RPMI7951 (cell line): ENCODE measurements at regions not wholly inside any gene's neighbourhood (a gene's known extent, or its start where the extent isn't known, plus 50 kb on each side); places are given as distances from the start of the nearest gene placed in this dataset.

ENCODE experiments used
- DNase-seq: peaks from one replicate; pipeline ENCODE4 v3.0.0-alpha.2; 2012; ENCODE audit warnings: low read depth

- DNase-seq, result no peak
Measured at GRCh38 chr12:127656266-127656665, 610.7 kb upstream of the TMEM132C start.

DNA sequence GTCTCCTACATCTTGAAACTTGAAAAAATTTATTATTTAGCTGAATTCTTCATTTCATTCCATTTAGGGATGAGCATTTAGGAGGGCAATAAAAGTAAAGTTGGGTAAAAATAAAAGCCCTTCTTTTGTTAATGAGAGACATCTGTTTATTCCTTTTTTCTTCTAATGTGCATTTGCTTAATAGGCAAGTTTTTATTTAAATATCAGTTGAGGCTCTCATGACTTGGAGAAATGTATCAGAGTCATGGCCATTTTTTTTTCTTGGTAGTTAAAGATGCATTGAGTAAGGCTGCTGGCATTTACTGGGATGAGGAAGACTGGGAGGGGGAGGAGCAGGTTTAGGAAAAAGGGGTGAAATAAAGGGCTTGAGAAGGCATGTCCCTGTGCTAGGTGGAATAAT, 609.9 kb upstream of the TMEM132C start:
- DNase-seq, result no peak

DNA sequence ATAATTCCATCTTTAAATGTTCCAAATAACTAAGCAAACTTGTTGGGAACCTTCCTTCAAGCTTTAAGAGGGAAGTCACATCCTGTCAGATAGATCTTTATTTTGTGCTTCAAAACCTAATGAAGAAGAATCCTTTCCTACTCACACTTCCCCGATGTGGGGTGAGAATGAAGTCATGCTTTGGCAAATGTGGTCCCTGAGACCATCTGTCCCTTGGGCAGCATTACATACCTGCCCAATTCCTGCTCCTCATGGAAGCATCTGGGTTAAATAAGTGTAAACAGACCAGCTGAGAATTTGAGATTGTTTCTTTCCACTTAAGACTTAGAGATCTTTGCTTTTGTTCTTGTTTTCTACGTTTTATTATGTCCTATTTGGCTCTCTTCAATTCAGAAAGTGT, 606.0 kb upstream of the TMEM132C start:
- no peak for DNase-seq

DNA sequence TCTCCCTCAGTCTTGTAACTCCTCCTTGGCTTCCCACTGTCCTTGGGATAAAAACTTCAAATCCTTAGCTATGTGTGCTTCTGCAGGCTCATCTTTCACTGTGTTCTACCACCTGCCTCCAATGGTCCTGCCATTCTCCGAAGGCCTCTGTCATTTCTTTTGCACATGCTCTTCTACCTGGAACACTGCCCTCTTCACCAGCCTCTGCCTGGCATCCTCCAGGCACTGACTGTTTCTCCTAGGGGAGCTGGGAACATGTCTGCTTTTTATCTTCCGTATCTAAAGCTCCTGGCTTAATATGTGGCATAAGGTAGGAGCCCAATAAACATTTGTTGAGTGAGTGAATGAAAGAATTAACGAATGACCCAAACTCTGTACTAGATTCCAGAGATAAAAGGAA, 603.3 kb upstream of the TMEM132C start:
- no peak for DNase-seq

- no peak for DNase-seq
Measured at GRCh38 chr12:127664901-127665300, 602.1 kb upstream of the TMEM132C start.

DNA sequence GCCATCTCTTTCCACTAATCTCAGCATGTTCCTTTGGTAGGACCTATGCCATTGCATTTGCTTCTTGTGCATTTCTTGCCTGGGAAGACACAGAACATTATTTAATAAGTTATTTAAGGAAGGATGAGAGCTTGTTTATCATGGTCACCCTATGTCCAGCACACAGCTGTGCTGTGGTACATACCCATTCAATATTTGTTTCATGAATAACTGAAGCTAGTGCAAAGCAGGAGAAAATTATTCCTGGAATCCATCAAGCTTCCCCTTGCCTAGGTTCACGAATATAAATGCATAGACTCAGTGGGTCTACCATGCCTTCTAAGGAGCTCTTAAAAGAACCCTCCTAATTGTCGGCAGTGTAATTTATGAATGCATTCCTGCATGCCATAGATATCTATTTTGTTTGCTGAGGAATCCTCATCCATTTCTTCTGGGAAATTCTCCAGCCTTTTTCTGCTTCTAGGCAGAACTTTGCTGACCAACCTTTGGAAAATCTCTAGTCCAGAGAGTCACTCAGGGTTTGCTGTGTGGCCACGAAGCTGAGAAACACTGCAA, 599.8 kb upstream of the TMEM132C start:
- no peak for DNase-seq

GRCh38 chr12:127670294-127670693, 596.7 kb upstream of the TMEM132C start:
- no peak for DNase-seq

- DNase-seq, result no peak
Measured at GRCh38 chr12:127670796-127671195, 596.2 kb upstream of the TMEM132C start.

GRCh38 chr12:127675936-127676335, 591.0 kb upstream of the TMEM132C start:
- DNase-seq, result peak; percentile 61

- peak; percentile 74 for DNase-seq
Measured at GRCh38 chr12:127677537-127678131, 589.3 kb upstream of the TMEM132C start.

- DNase-seq, result no peak
Measured at GRCh38 chr12:127678945-127679344, 588.0 kb upstream of the TMEM132C start.

DNA sequence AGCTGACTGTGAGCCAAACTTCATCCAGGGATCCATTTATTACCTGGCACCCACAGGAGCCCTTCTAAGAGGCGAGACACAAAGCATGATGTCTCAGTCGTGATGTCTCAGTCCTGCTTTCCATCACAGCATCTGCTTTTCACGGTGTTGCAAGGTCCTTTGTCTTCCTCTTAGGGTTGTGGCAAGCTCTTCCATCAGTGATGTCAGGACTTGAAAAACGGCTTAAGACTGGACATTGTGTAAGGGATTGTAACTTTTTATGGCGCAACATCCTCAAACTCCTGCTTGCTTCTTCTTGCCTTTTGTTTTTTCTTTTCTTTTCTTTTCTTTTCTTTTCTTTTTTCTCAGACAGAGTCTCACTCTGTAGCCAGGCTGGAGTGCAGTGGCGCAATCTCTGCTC, 586.5 kb upstream of the TMEM132C start:
- DNase-seq, result no peak

DNA sequence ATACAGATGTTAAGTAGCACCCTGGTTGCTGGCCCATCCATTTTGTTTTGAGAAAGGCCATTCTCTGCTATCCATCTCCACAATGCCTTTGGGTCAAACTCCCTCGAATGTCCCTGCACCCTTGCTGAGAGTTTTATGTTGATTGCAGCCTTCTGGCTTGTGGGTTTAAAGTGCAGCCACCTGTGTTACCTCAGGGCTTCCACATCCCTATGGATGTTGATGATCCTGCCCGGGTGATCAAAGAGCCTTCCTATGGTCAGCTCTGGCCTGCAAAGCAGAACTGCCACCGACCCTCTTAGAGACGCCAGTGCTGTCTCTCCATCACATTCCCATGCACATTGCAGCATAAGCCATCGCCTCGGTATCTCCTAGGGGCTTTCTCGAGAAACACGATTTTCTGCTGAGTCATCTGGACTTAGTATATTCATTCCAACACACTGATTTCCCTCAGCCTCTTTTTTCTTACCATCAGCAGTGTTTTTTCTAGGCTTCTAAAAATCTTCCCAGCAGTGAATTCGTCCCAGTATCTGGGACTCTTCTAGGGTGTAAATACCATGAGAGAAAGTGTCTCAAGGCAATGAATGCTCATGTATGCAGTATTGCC, 585.7 kb upstream of the TMEM132C start:
- peak; percentile 43 for DNase-seq

DNA sequence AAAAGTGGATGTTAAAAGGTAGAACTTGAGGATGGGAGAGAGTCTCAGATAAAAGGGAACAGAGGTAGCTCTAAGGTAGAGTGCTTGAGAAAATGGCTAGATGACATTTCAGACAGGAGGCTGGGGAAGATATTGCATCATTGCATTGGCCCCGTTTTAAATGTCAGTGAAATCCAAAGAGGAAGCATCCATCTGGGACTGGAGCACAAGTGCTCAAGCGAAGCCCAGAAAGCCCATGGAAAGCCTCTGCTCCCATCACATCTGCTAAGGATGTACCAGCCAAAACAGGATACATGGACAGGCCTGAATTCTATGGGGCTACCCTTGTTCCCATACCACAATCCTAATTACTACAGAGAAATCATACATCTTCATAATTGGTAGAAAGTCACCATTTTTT, 581.5 kb upstream of the TMEM132C start:
- DNase-seq, result no peak

DNA sequence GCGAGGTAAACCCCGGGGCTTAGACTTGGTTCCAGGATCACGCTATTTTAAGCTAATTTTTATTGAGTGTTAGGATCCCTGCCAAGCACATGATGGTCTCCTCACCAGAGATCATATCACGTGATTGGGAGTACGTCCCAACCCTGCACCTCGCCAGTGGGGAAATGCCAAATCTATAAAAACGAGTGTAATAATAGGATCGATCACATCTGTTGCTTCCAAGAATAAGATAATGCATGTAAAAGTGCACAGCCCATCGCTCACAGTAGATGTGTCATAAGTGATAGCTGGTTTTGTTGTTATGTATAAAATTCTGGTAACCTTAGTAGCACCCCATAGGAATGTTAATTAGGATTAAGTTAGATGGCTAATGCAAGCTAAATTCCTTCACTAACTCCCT, 581.0 kb upstream of the TMEM132C start:
- DNase-seq, result no peak

DNA sequence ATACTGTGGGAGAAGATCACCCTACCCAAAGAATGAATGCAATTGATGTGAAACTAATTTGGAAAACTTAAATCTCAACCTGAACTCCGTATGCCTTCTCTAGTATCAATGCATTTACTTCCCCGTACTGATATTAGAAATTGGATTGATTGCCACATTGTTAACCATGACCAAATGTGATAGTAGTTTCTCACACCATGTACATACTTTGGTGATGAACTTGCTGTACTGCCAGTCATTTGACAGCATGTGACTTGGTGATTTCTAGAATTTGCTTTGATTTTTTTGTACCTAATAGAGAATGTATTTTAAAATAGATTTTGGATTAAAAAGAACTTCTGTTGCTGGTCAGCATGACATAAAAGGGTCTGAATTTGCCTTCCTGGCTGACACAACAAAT, 579.8 kb upstream of the TMEM132C start:
- DNase-seq, result no peak

- no peak for DNase-seq
Measured at GRCh38 chr12:127688906-127689428, 578.0 kb upstream of the TMEM132C start.

- no peak for DNase-seq
Measured at GRCh38 chr12:127690161-127690560, 576.8 kb upstream of the TMEM132C start.

DNA sequence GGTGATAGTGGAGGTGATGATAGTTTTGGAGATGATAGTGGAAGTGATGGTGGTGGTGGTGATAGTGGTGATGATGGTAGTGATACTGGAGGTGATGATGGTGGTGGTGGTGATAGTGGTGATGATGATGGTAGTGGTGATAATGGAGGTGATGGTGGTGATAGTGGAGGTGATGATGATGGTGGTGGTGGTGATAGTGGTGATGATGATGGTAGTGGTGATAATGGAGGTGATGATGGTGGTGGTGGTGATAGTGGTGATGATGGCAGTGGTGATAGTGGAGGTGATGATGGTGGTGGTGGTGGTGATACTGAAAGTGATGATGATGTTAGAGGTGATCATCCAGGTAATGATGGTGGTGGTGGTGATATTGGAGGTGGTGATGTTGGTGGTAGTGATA, 570.0 kb upstream of the TMEM132C start:
- no peak for DNase-seq

- DNase-seq, result no peak
Measured at GRCh38 chr12:127703026-127703425, 563.9 kb upstream of the TMEM132C start.

DNA sequence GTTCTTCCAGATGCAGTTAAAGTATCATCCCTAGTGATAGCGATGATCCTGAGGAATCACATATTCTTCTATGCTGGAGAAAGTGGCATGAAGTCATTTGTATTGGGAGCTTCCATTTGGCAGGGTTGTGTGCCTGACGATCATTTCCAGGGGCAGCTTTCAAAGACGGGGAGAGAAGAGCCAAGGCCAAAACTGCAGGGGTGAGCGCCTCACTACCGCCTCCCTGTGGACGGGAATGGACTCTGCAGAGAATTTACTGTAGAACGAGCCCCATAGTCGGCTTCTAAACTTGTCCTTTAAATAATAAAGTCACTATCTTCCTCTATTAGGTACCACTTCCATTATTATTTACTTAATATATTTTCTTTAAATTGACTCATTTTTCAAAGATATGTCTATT, 555.9 kb upstream of the TMEM132C start:
- no peak for DNase-seq

DNA sequence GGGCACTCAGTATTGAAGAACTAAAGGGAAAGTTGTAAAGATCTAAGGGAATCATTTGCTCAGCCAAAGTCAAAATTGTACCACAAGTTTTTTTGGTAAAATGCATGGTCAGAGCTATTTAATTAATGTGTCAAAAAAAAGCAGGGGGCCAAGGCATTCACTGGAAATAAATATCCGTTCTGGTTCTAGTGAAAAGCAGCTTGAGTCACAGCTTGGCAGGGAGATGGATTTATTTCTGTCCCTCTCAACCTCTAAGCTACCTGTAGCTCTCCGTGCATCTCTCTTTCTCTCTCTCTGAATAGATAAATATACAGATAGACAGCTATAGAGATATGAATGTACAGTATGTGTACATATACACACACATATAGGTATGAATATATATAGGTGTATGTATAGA, 554.4 kb upstream of the TMEM132C start:
- no peak for DNase-seq

DNA sequence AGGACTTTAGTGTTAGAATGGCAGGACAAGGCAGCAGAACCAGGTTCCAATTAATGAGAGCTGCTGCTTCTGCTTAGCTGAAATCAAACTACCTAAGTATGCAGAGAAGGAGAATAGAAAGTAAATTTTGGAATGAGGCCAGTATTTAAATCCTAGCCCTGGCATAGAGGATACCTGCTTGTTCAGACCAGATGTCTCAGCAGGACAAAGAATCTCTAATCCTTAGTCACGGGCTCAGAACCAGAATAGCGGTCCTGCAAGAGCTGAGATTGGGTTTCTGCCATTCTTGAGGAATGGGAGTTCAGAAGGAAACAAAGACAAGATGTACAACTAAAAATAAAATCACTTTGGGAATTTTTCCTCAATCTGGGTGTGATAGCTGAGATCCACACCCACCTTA, 550.8 kb upstream of the TMEM132C start:
- DNase-seq, result no peak

- DNase-seq, result no peak
Measured at GRCh38 chr12:127717278-127717677, 549.7 kb upstream of the TMEM132C start.
